ENCODE measurements at regions not wholly inside any gene's neighbourhood (a gene's known extent, or its start where the extent isn't known, plus 50 kb on each side); places are given as distances from the start of the nearest gene placed in this dataset.
A peak's percentile ranks its signal among the peaks of the same experiment; 100 is the strongest.

- no peaks in the 10 kb centered on the region for H3K4me1 Mint-ChIP-seq
- ATAC-seq (replicated peaks), result no peak
- peaks cover 38% of the 10 kb centered on the region for H3K27me3 Mint-ChIP-seq
- H3K9me3 Mint-ChIP-seq, result peaks cover 10% of the 10 kb centered on the region
- no peak overlapping the region for H3K27ac Mint-ChIP-seq
- H3K36me3 Mint-ChIP-seq (ENCODE audit: low read depth), result no peaks in the 10 kb centered on the region
- no peak overlapping the region for H3K4me3 Mint-ChIP-seq
Measured at GRCh38 chr15:93196135-93196670, 107.2 kb upstream of the RGMA start.

- no peak overlapping the region for H3K4me3 Mint-ChIP-seq
- H3K27me3 Mint-ChIP-seq, result peaks cover 32% of the 10 kb centered on the region
- H3K4me1 Mint-ChIP-seq, result no peaks in the 10 kb centered on the region
- ATAC-seq (replicated peaks), result no peak
- no peaks in the 10 kb centered on the region for H3K36me3 Mint-ChIP-seq (ENCODE audit: low read depth)
- H3K27ac Mint-ChIP-seq, result no peak overlapping the region
- peaks cover 10% of the 10 kb centered on the region for H3K9me3 Mint-ChIP-seq
Measured at GRCh38 chr15:93195109-93195508, 106.1 kb upstream of the RGMA start.

DNA sequence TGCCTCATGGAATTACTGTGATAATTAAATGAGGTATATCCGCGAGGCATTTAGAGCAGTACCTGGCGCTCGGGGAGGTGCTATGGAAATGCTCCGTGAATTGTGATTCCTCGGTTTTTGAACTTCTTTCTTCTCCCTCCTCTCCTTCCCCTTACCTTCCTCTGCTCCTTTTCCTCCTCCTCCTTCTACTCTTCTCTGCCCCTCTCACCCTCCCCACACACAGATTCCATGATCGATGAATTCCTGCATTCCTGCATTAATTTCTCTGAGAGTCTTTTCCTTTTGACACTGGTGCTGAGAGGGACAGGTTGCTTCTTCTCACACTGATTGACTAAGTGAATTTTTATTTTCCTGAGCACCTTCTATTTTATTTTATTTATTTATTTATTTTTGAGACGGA lies 101.2 kb upstream of the RGMA start:
- Mint-ChIP-seq H3K4me1 (no peaks in the 10 kb centered on the region), H3K9me3 (no peaks in the 10 kb centered on the region), H3K27me3 (peaks cover 8% of the 10 kb centered on the region), H3K36me3 (ENCODE audit: low read depth) (no peaks in the 10 kb centered on the region), H3K4me3 (no peak overlapping the region), H3K27ac (no peak overlapping the region)
- ATAC-seq (replicated peaks), result no peak

- no peaks in the 10 kb centered on the region for H3K9me3 Mint-ChIP-seq
- no peak for ATAC-seq (replicated peaks)
- no peaks in the 10 kb centered on the region for H3K4me1 Mint-ChIP-seq
- H3K36me3 Mint-ChIP-seq (ENCODE audit: low read depth), result no peaks in the 10 kb centered on the region
- no peak overlapping the region for H3K4me3 Mint-ChIP-seq
- H3K27ac Mint-ChIP-seq, result no peak overlapping the region
- H3K27me3 Mint-ChIP-seq, result peaks cover 8% of the 10 kb centered on the region
Measured at GRCh38 chr15:93189561-93189960, 100.5 kb upstream of the RGMA start.

DNA sequence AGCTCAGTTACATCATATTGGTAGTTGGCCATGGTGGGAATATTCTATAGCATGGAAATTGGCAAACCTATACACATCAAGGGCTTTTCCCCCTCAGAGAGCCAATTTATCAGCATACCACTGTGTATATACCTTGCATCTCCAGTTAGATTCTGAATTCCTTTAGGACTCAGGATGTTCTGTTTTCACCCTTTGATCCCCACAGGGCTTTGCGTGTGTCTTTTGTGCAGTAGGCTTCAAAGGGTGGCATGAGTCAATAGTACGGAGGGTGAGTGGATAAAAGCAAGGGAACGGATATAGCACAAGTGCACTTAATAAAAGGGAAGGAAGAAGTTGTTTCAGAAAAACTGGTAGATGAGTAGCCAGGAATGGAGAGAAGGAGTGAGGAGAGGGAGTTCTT lies 99.2 kb upstream of the RGMA start:
- Mint-ChIP-seq H3K4me3 (no peak overlapping the region), H3K36me3 (ENCODE audit: low read depth) (no peaks in the 10 kb centered on the region), H3K27ac (no peak overlapping the region), H3K4me1 (no peaks in the 10 kb centered on the region), H3K27me3 (peaks cover 6% of the 10 kb centered on the region), H3K9me3 (no peaks in the 10 kb centered on the region)
- no peak for ATAC-seq (replicated peaks)

GRCh38 chr15:93185796-93186195 lies 96.8 kb upstream of the RGMA start:
- Mint-ChIP-seq H3K4me1 (no peaks in the 10 kb centered on the region), H3K4me3 (no peak overlapping the region), H3K27me3 (peaks cover 6% of the 10 kb centered on the region), H3K36me3 (ENCODE audit: low read depth) (no peaks in the 10 kb centered on the region), H3K9me3 (no peaks in the 10 kb centered on the region), H3K27ac (no peak overlapping the region)
- no peak for ATAC-seq (replicated peaks)

DNA sequence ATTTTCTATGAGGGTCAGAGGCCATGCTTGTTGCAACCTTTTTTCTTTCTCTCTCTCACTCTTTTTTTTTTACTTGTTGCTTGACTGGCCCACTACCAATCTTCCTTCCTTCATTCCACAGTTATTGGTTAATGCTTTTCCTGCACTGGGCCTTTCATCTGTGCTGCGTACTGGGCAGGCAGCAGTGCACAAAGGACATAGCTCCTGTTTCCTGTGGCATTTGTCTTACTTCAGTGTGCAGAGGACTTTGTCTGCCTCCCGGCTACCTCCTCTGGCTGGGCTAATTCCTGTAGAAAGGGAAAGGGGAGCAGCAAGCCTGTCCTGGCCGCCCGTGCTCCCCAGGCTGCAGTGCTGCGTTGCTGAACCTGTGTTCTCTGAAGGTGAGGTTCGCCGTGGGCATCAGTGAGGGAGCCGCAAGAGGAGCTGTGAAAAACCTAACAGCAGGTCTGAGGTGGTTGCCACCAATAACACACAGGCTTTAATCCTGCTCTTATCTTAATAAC lies 93.7 kb upstream of the RGMA start:
- no peaks in the 10 kb centered on the region for H3K9me3 Mint-ChIP-seq
- H3K4me3 Mint-ChIP-seq, result no peak overlapping the region
- no peaks in the 10 kb centered on the region for H3K36me3 Mint-ChIP-seq (ENCODE audit: low read depth)
- H3K27ac Mint-ChIP-seq, result no peak overlapping the region
- H3K27me3 Mint-ChIP-seq, result no peaks in the 10 kb centered on the region
- no peak for ATAC-seq (replicated peaks)
- no peaks in the 10 kb centered on the region for H3K4me1 Mint-ChIP-seq

- Mint-ChIP-seq H3K4me3 (no peak overlapping the region), H3K4me1 (no peaks in the 10 kb centered on the region), H3K36me3 (ENCODE audit: low read depth) (no peaks in the 10 kb centered on the region)
Measured at GRCh38 chr15:93180656-93181055, 91.6 kb upstream of the RGMA start.

GRCh38 chr15:93180128-93180527 lies 91.1 kb upstream of the RGMA start:
- Mint-ChIP-seq H3K4me3 (no peak overlapping the region), H3K27me3 (peaks cover 10% of the 10 kb centered on the region), H3K4me1 (no peaks in the 10 kb centered on the region), H3K9me3 (no peaks in the 10 kb centered on the region), H3K36me3 (ENCODE audit: low read depth) (no peaks in the 10 kb centered on the region), H3K27ac (no peak overlapping the region)
- no peak for ATAC-seq (replicated peaks)

More at GRCh38 chr15:93180656-93181055, 91.6 kb upstream of the RGMA start:
- no peak for ATAC-seq (replicated peaks)
- no peak overlapping the region for H3K27ac Mint-ChIP-seq
- no peaks in the 10 kb centered on the region for H3K9me3 Mint-ChIP-seq
- H3K27me3 Mint-ChIP-seq, result peaks cover 4% of the 10 kb centered on the region

DNA sequence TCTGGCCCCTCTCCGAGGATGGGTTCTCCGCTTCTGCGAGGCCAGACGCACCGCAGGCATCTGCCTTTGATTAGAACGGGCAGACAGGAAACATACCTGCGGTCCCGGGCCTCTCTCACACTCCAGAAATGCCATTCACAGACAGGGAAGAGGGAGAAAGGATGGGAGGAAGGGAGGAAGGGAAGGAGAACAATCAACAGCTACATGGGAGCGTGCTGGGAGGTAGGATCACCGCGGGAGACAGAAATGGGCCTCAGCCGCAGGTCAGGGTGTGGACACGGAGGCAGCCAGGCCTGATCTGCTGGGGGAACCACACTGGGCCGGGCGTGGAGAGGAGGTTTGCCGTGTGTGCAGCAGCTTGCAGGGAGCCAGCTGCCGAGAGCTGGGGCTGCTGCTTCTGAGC lies 90.7 kb upstream of the RGMA start:
- no peaks in the 10 kb centered on the region for H3K9me3 Mint-ChIP-seq
- H3K4me1 Mint-ChIP-seq, result no peaks in the 10 kb centered on the region
- ATAC-seq (replicated peaks), result no peak
- H3K27ac Mint-ChIP-seq, result no peak overlapping the region
- no peak overlapping the region for H3K4me3 Mint-ChIP-seq
- no peaks in the 10 kb centered on the region for H3K36me3 Mint-ChIP-seq (ENCODE audit: low read depth)
- peaks cover 12% of the 10 kb centered on the region for H3K27me3 Mint-ChIP-seq

- Mint-ChIP-seq H3K9me3 (peaks cover 4% of the 10 kb centered on the region), H3K27me3 (peaks cover 18% of the 10 kb centered on the region), H3K4me1 (no peaks in the 10 kb centered on the region), H3K4me3 (no peak overlapping the region), H3K36me3 (ENCODE audit: low read depth) (no peaks in the 10 kb centered on the region), H3K27ac (no peak overlapping the region)
- no peak for ATAC-seq (replicated peaks)
Measured at GRCh38 chr15:93179072-93179471, 90.1 kb upstream of the RGMA start.

- Mint-ChIP-seq H3K27me3 (peaks cover 21% of the 10 kb centered on the region), H3K4me3 (no peak overlapping the region), H3K4me1 (no peaks in the 10 kb centered on the region), H3K36me3 (ENCODE audit: low read depth) (no peaks in the 10 kb centered on the region), H3K27ac (no peak overlapping the region), H3K9me3 (peaks cover 7% of the 10 kb centered on the region)
- ATAC-seq (replicated peaks), result no peak
Measured at GRCh38 chr15:93178371-93178770, 89.4 kb upstream of the RGMA start.

GRCh38 chr15:93176065-93176464 lies 87.1 kb upstream of the RGMA start:
- peaks cover 7% of the 10 kb centered on the region for H3K9me3 Mint-ChIP-seq
- no peak for ATAC-seq (replicated peaks)
- H3K4me1 Mint-ChIP-seq, result no peaks in the 10 kb centered on the region
- H3K27ac Mint-ChIP-seq, result no peak overlapping the region
- no peaks in the 10 kb centered on the region for H3K36me3 Mint-ChIP-seq (ENCODE audit: low read depth)
- peaks cover 33% of the 10 kb centered on the region for H3K27me3 Mint-ChIP-seq
- no peak overlapping the region for H3K4me3 Mint-ChIP-seq

DNA sequence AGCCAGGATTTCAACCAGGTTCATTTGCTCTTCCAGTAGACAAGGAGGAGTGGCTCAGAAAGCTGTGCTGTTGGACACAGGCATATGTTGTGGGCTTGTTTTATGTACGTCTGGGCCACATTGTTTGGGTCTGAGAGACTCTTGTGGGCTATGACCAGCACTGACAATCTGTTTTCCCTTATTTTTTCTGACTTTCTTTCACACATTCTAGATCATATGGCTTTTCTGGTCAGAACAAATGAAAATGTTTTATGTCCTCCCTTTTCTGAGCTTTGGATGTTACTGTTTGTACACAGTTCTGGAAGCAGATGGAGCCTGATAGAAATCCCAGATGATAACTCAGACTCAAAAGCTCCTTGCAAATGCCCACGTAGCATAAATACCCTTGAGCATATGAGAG lies 85.8 kb upstream of the RGMA start:
- Mint-ChIP-seq H3K27ac (no peak overlapping the region), H3K9me3 (peaks cover 7% of the 10 kb centered on the region), H3K36me3 (ENCODE audit: low read depth) (no peaks in the 10 kb centered on the region), H3K27me3 (peaks cover 39% of the 10 kb centered on the region), H3K4me3 (no peak overlapping the region), H3K4me1 (no peaks in the 10 kb centered on the region)
- ATAC-seq (replicated peaks), result no peak

DNA sequence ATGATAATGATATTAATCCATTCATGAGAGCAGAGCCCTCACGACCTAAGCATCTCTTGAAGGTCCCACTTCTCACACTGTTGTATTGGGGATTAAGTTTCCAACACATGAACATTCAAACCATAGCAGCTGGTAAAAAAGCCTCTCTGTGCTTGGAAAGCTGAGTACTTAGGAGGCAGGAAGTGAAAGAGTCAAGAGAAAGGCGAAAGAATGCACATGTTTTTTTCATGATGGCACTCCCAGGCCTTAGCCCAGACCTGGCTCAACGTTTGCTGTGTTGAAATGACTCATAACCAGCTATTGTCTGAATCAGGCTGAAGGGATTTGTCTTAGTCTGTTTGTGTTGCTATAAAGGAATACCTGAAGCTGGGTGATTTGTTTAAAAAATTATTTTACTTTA lies 84.4 kb upstream of the RGMA start:
- H3K9me3 Mint-ChIP-seq, result peaks cover 7% of the 10 kb centered on the region
- H3K27ac Mint-ChIP-seq, result no peak overlapping the region
- no peaks in the 10 kb centered on the region for H3K36me3 Mint-ChIP-seq (ENCODE audit: low read depth)
- no peak overlapping the region for H3K4me3 Mint-ChIP-seq
- no peaks in the 10 kb centered on the region for H3K4me1 Mint-ChIP-seq
- peaks cover 44% of the 10 kb centered on the region for H3K27me3 Mint-ChIP-seq
- peak; percentile 14 for ATAC-seq (replicated peaks)

GRCh38 chr15:93171476-93171875 lies 82.5 kb upstream of the RGMA start:
- no peak for ATAC-seq (replicated peaks)
- H3K27ac Mint-ChIP-seq, result no peak overlapping the region
- no peaks in the 10 kb centered on the region for H3K4me1 Mint-ChIP-seq
- H3K9me3 Mint-ChIP-seq, result peaks cover 7% of the 10 kb centered on the region
- no peak overlapping the region for H3K4me3 Mint-ChIP-seq
- peaks cover 49% of the 10 kb centered on the region for H3K27me3 Mint-ChIP-seq
- H3K36me3 Mint-ChIP-seq (ENCODE audit: low read depth), result no peaks in the 10 kb centered on the region
